ENCODE measurements at regions not wholly inside any gene's neighbourhood (a gene's known extent, or its start where the extent isn't known, plus 50 kb on each side); places are given as distances from the start of the nearest gene placed in this dataset.

- no peaks in the 10 kb centered on the region for H3K27me3 ChIP-seq
- H3K36me3 ChIP-seq, result no peaks in the 10 kb centered on the region
- no peak overlapping the region for H3K4me3 ChIP-seq
- no peaks in the 10 kb centered on the region for H3K4me1 ChIP-seq (ENCODE audit: low read depth)
- no peak for DNase-seq (ENCODE audit: low read depth in 1 of 2, low spot score in 1 of 2)
- H3K27ac ChIP-seq, result no peak overlapping the region
- no peak for TF ChIP-seq CTCF (IDR thresholded peaks at IDR 0.05; ENCODE audit: low read depth, low read length)
- no peaks in the 10 kb centered on the region for H3K9me3 ChIP-seq (ENCODE audit: low read depth)
Measured at GRCh38 chr2:13492262-13492661, 775.5 kb downstream of the TRIB2 start.

GRCh38 chr2:13495051-13495450 lies 778.3 kb downstream of the TRIB2 start:
- Histone ChIP-seq H3K27me3 (no peaks in the 10 kb centered on the region), H3K4me1 (ENCODE audit: low read depth) (no peaks in the 10 kb centered on the region), H3K4me3 (no peak overlapping the region), H3K27ac (no peak overlapping the region), H3K36me3 (no peaks in the 10 kb centered on the region), H3K9me3 (ENCODE audit: low read depth) (no peaks in the 10 kb centered on the region)
- no peak for TF ChIP-seq CTCF (IDR thresholded peaks at IDR 0.05; ENCODE audit: low read depth, low read length)
- no peak for DNase-seq (ENCODE audit: low read depth in 1 of 2, low spot score in 1 of 2)

- no peak for DNase-seq (ENCODE audit: low read depth in 1 of 2, low spot score in 1 of 2)
- Histone ChIP-seq H3K27me3 (no peaks in the 10 kb centered on the region), H3K4me1 (ENCODE audit: low read depth) (no peaks in the 10 kb centered on the region), H3K9me3 (ENCODE audit: low read depth) (no peaks in the 10 kb centered on the region), H3K36me3 (no peaks in the 10 kb centered on the region), H3K4me3 (no peak overlapping the region), H3K27ac (no peak overlapping the region)
- no peak for TF ChIP-seq CTCF (IDR thresholded peaks at IDR 0.05; ENCODE audit: low read depth, low read length)
Measured at GRCh38 chr2:13504808-13505207, 788.1 kb downstream of the TRIB2 start.

GRCh38 chr2:13508671-13509070 lies 791.9 kb downstream of the TRIB2 start:
- Histone ChIP-seq H3K27me3 (no peaks in the 10 kb centered on the region), H3K36me3 (no peaks in the 10 kb centered on the region), H3K9me3 (ENCODE audit: low read depth) (no peaks in the 10 kb centered on the region), H3K4me3 (no peak overlapping the region), H3K27ac (no peak overlapping the region), H3K4me1 (ENCODE audit: low read depth) (no peaks in the 10 kb centered on the region)
- no peak for TF ChIP-seq CTCF (IDR thresholded peaks at IDR 0.05; ENCODE audit: low read depth, low read length)
- no peak for DNase-seq (ENCODE audit: low read depth in 1 of 2, low spot score in 1 of 2)

GRCh38 chr2:13515254-13515653 lies 798.5 kb downstream of the TRIB2 start:
- TF ChIP-seq CTCF (IDR thresholded peaks at IDR 0.05; ENCODE audit: low read depth, low read length), result no peak
- Histone ChIP-seq H3K27me3 (no peaks in the 10 kb centered on the region), H3K9me3 (ENCODE audit: low read depth) (no peaks in the 10 kb centered on the region), H3K4me1 (ENCODE audit: low read depth) (no peaks in the 10 kb centered on the region), H3K4me3 (no peak overlapping the region), H3K36me3 (no peaks in the 10 kb centered on the region), H3K27ac (no peak overlapping the region)
- DNase-seq (ENCODE audit: low read depth in 1 of 2, low spot score in 1 of 2), result no peak

GRCh38 chr2:13522096-13522495 lies 805.4 kb downstream of the TRIB2 start:
- DNase-seq (ENCODE audit: low read depth in 1 of 2, low spot score in 1 of 2), result no peak
- no peaks in the 10 kb centered on the region for H3K9me3 ChIP-seq (ENCODE audit: low read depth)
- H3K4me1 ChIP-seq (ENCODE audit: low read depth), result peaks cover 3% of the 10 kb centered on the region
- H3K27ac ChIP-seq, result no peak overlapping the region
- no peak for TF ChIP-seq CTCF (IDR thresholded peaks at IDR 0.05; ENCODE audit: low read depth, low read length)
- H3K4me3 ChIP-seq, result no peak overlapping the region
- no peaks in the 10 kb centered on the region for H3K27me3 ChIP-seq
- H3K36me3 ChIP-seq, result no peaks in the 10 kb centered on the region

All from cardiac muscle cell (in vitro differentiated cells and primary cell).